ENCODE measurements at regions not wholly inside any gene's neighbourhood (a gene's known extent, or its start where the extent isn't known, plus 50 kb on each side); places are given as distances from the start of the nearest gene placed in this dataset.
A peak's percentile ranks its signal among the peaks of the same experiment; 100 is the strongest.

GRCh38 chr2:228613133-228613850, 431.8 kb upstream of the SPHKAP start:
- no peak overlapping the region for H3K4me3 ChIP-seq (ENCODE audit: control insufficient read depth, low read depth, low read length)
- DNase-seq (ENCODE audit: low read depth), result peak; percentile 100

GRCh38 chr2:228611171-228611570, 429.7 kb upstream of the SPHKAP start:
- DNase-seq (ENCODE audit: low read depth), result no peak
- TF ChIP-seq CTCF (conservative IDR thresholded peaks at IDR 0.05; ENCODE audit: control insufficient read depth, insufficient read depth, low read depth, low read length), result no peak

More at GRCh38 chr2:228613133-228613850, 431.8 kb upstream of the SPHKAP start:
- no peak for TF ChIP-seq CTCF (conservative IDR thresholded peaks at IDR 0.05; ENCODE audit: control insufficient read depth, insufficient read depth, low read depth, low read length)

GRCh38 chr2:228602288-228602687, 420.8 kb upstream of the SPHKAP start:
- H3K4me3 ChIP-seq (ENCODE audit: control insufficient read depth, low read depth, low read length), result no peak overlapping the region
- no peak for TF ChIP-seq CTCF (conservative IDR thresholded peaks at IDR 0.05; ENCODE audit: control insufficient read depth, insufficient read depth, low read depth, low read length)
- DNase-seq (ENCODE audit: low read depth), result peak; percentile 75

More at GRCh38 chr2:228611171-228611570, 429.7 kb upstream of the SPHKAP start:
- H3K4me3 ChIP-seq (ENCODE audit: control insufficient read depth, low read depth, low read length), result no peak overlapping the region

DNA sequence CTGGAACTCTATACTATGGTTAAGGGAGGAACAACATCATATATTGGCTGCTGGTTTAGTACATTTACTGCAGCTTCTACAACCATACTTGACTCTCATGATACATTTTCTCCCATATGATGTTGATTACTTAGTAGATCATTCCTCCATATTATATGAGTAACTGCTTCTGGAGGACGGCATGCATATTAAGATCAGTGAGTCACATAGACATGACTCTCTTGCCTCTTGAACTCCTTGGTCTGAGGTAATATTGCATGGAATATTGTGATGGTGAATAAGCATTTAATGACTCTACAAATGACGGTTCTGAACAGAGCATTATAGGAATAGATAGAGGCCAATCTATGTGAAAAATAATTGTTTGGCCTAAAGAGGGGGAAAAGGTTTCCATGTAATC, 418.8 kb upstream of the SPHKAP start:
- TF ChIP-seq CTCF (conservative IDR thresholded peaks at IDR 0.05; ENCODE audit: control insufficient read depth, insufficient read depth, low read depth, low read length), result no peak
- DNase-seq (ENCODE audit: low read depth), result peak; percentile 96
- no peak overlapping the region for H3K4me3 ChIP-seq (ENCODE audit: control insufficient read depth, low read depth, low read length)

GRCh38 chr2:228599781-228600180, 418.3 kb upstream of the SPHKAP start:
- peak; percentile 52 for DNase-seq (ENCODE audit: low read depth)
- TF ChIP-seq CTCF (conservative IDR thresholded peaks at IDR 0.05; ENCODE audit: control insufficient read depth, insufficient read depth, low read depth, low read length), result no peak
- no peak overlapping the region for H3K4me3 ChIP-seq (ENCODE audit: control insufficient read depth, low read depth, low read length)

GRCh38 chr2:228599297-228599696, 417.8 kb upstream of the SPHKAP start:
- no peak for TF ChIP-seq CTCF (conservative IDR thresholded peaks at IDR 0.05; ENCODE audit: control insufficient read depth, insufficient read depth, low read depth, low read length)
- DNase-seq (ENCODE audit: low read depth), result no peak
- no peak overlapping the region for H3K4me3 ChIP-seq (ENCODE audit: control insufficient read depth, low read depth, low read length)
